Ovary (tissue), 3 donors: ENCODE measurements at regions not wholly inside any gene's neighbourhood (a gene's known extent, or its start where the extent isn't known, plus 50 kb on each side); places are given as distances from the start of the nearest gene placed in this dataset.

Experiments used
- EP300 ChIP-seq: sonication (generic); formaldehyde crosslinking; IDR thresholded peaks from one replicate; pipeline ENCODE4 v1.6.1; 2017; ENCODE audit warnings: antibody characterized with exemption
- TF ChIP-seq, protein P1 (sequence below), 3 donors: fragments of 450-650 bp in 2 of 3; fragments of 200-600 bp in 1 of 3; IDR thresholded peaks; one replicate each; pipeline versions ENCODE4 v1.5.1 to v1.8.0; 2016 to 2022; ENCODE audit warnings: antibody characterized with exemption in 3 of 3, mild to moderate bottlenecking in 1 of 3
- donor health status: DM: no; HTN: no; CAD: no.

DNA sequence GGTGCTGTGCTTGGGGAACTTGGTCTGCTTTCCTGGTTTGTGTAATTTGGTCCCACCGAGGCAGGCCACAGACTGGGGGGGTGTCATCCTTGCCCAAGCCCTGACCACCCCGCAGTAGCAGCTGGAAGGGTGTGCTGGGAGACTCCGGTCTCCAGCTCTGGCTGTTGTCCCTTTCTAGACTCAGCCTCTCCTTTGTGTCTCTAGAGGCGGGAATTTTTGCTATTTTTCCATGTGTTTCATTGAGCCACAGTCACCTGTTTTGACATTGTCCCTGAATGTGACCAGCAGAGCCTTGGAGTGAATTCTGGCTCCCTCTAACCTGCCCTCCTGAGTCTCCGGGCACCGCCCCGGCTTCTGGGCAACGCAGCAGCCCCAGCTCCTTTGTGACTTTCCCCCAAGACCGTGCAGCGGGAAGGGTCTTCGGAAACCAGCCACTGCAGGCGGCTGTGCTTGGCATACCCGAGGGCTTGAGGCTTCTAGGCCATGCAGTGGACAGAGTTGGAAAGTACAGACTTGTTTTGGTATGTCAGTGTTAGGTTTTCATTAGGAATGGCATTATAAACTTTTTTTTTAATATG, 98.6 kb downstream of the TNFAIP2 start:
- TF ChIP-seq, protein P1, sequence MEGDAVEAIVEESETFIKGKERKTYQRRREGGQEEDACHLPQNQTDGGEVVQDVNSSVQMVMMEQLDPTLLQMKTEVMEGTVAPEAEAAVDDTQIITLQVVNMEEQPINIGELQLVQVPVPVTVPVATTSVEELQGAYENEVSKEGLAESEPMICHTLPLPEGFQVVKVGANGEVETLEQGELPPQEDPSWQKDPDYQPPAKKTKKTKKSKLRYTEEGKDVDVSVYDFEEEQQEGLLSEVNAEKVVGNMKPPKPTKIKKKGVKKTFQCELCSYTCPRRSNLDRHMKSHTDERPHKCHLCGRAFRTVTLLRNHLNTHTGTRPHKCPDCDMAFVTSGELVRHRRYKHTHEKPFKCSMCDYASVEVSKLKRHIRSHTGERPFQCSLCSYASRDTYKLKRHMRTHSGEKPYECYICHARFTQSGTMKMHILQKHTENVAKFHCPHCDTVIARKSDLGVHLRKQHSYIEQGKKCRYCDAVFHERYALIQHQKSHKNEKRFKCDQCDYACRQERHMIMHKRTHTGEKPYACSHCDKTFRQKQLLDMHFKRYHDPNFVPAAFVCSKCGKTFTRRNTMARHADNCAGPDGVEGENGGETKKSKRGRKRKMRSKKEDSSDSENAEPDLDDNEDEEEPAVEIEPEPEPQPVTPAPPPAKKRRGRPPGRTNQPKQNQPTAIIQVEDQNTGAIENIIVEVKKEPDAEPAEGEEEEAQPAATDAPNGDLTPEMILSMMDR (IDR thresholded peaks at IDR 0.05): no peak
- no peak for TF ChIP-seq EP300
